Lung microvascular endothelial cell (primary cell): ENCODE measurements at regions not wholly inside any gene's neighbourhood (a gene's known extent, or its start where the extent isn't known, plus 50 kb on each side); places are given as distances from the start of the nearest gene placed in this dataset.
A peak's percentile ranks its signal among the peaks of the same experiment; 100 is the strongest.
"Not testable (repeated sequence)": the region's sequence is repeated elsewhere in the genome, so short reads cannot be mapped to it uniquely, and the experiment has no call there.

Experiments used
- DNase-seq, 2 donors: peaks; one replicate each; pipeline versions ENCODE4 v3.0.0 to v3.0.0-alpha.2; 2010; ENCODE audit warnings: low read depth in 2 of 2

DNA sequence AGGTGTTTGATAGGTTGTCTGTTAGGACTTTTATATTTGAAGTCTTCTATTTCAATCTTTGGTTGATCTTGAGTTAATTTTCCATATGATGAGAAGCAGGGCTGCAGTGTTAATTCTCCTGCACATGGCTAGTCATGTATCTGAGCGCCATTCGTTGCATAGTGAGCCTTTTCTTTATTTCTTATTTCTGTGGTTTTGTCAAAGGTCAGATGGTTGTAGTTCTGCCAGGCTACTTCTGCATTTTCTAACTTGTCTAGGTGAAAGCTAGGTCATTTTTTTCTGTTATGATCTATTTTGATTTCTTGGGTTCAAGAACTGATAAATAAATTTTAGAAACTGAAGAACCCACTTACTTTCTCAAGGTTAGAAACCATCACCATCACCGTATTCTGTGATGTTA, 56.7 kb downstream of the CCDC74A start:
- no peak for DNase-seq

- no peak for DNase-seq
Measured at GRCh38 chr2:131584940-131585339, 57.3 kb downstream of the CCDC74A start.

- peak in 1 of 2 donors; percentile 50 for DNase-seq
Measured at GRCh38 chr2:131588152-131588873, 60.6 kb downstream of the CCDC74A start.

- not testable (repeated sequence) for DNase-seq
Measured at GRCh38 chr2:131589126-131589525, 61.4 kb downstream of the CCDC74A start.

DNA sequence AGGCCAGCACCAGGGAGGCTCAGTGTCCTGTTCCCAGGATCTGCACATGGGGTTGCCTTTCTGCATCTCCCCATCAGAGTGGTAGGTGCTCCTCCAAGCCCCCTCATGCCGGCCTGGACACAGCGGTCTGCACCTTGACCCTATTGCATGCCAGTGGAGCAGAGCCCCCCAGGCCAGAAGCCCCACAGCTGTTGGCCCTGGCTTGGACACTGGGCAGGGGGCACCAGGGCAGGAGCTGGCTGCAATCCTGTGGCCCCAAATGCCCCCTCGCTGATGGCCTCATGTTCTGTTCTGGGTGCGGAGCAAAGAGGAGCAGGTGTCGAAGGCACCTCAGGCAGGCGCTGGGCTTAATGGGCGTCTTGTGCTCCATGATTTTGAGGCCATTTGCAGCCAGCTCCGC, 62.7 kb downstream of the CCDC74A start:
- DNase-seq = no peak

- no peak for DNase-seq
Measured at GRCh38 chr2:131590896-131591295, 63.2 kb downstream of the CCDC74A start.

DNA sequence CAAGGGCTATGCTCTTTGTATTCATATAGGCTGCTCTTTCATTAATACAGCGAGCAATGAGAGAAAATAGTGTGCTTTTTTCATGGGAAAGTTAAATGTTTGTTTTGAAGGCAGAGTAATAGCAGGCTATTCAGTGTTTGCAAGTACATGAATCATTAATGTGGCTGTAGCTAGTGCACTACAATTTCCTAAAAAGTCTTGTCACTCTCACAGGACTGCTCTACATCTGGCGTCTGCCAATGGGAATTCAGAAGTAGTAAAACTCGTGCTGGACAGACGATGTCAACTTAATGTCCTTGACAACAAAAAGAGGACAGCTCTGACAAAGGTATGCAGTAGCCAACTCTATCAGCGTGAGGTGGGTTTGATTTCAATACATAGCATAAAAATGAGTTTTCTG, 68.9 kb downstream of the CCDC74A start:
- DNase-seq = peak; percentile 75 to 84

GRCh38 chr2:131602444-131602843, 74.8 kb downstream of the CCDC74A start:
- DNase-seq = not testable (repeated sequence)

DNA sequence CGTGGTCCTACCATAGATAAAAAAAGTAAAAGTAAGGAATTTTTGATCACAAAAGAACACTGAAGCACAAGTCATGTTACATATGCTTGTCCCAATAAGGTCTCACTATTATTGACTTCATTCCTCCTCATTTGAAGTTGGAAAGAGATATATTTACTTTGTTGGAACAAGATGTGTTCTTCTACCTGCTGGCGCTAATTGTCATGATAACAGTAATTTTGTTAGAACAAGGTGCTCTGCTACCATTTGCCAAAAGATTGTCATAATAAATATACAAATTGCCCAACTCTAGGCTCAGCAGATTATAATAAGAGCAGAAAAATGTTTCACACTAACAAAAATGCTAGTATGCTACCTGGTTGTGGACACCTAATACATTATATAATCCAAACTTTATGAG, 77.0 kb downstream of the CCDC74A start:
- DNase-seq = not testable (repeated sequence)

GRCh38 chr2:131606366-131606765, 78.7 kb downstream of the CCDC74A start:
- DNase-seq = not testable (repeated sequence)

DNA sequence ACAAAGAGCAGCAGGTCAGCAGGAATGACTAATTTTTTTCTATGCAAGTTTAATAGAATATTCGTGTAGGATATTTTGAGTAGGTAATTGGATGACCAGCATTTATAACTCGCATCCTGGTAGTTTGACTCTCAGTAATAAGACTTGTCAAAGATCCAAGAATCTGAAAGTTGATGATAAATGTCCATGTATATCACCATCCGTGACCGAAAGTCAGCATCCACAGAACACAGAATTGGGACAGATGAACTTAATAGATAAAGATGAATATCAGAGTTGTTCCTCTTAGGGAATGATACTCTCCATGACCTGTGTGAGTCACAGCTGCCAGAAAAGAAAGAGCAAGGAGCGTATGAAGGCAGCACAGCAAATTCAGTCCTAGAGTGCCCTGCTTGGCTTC, 79.4 kb downstream of the CCDC74A start:
- DNase-seq = peak in 1 of 2 donors; percentile 71

GRCh38 chr2:131614539-131614938, 86.9 kb downstream of the CCDC74A start:
- not testable (repeated sequence) for DNase-seq

GRCh38 chr2:131618320-131618719, 90.6 kb downstream of the CCDC74A start:
- DNase-seq = not testable (repeated sequence)

DNA sequence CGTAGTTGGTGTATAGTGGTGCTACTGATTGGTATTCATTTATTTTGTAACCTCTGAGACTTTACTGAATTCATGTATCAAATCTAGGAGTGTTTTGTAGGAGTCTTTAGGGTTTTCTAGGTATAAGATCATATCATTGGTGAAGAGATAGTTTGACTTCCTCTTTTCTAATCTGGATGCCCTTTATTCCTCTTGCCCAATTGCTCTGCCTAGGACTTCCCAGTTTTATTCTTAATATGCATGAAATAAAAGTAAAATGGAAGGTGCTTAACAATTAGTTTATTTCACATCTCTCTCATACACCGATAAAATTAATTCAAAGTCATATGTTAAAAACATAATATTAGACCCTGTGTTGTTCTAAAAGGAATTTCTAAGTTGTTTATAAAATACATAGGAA, 95.2 kb downstream of the CCDC74A start:
- DNase-seq = not testable (repeated sequence)

GRCh38 chr2:131626011-131626410, 98.3 kb downstream of the CCDC74A start:
- DNase-seq = not testable (repeated sequence)

DNA sequence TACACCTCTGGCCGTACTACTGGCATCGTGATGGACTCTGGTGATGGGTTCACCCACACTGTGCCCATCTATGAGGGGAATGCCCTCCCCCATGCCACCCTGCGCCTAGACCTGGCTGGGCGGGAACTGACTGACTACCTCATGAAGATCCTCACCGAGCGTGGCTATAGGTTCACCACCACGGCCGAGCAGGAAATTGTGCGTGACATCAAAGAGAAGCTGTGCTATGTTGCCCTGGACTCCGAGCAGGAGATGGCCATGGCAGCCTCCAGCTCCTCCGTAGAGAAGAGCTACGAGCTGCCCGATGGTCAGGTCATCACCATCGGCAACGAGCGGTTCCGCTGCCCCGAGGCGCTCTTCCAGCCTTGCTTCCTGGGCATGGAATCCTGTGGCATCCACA, 98.9 kb downstream of the CCDC74A start:
- DNase-seq = not testable (repeated sequence)

GRCh38 chr2:131627777-131628176, 100.1 kb downstream of the CCDC74A start:
- DNase-seq = peak in 1 of 2 donors; percentile 27

GRCh38 chr2:131631648-131632047, 104.0 kb downstream of the CCDC74A start:
- DNase-seq = not testable (repeated sequence)

DNA sequence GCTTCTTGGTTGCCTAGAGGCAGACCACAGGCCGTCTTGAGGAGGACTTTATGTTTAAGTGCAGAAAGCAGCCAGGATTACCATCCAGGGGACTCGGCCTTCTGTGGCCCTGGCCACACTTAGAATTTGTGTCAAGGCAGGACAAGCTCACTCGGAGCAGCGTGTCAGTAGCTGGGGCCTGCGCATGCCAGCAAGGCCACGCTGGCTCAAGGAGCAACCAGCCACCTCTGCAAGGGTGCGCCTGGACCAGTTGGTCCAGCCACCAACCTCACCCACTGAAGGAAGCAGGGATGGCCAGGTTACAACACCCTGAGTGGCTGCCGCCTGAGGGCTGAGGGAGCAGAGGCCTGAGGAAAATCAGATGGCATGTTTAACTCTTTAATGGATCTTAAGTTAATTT, 105.7 kb downstream of the CCDC74A start:
- not testable (repeated sequence) for DNase-seq

DNA sequence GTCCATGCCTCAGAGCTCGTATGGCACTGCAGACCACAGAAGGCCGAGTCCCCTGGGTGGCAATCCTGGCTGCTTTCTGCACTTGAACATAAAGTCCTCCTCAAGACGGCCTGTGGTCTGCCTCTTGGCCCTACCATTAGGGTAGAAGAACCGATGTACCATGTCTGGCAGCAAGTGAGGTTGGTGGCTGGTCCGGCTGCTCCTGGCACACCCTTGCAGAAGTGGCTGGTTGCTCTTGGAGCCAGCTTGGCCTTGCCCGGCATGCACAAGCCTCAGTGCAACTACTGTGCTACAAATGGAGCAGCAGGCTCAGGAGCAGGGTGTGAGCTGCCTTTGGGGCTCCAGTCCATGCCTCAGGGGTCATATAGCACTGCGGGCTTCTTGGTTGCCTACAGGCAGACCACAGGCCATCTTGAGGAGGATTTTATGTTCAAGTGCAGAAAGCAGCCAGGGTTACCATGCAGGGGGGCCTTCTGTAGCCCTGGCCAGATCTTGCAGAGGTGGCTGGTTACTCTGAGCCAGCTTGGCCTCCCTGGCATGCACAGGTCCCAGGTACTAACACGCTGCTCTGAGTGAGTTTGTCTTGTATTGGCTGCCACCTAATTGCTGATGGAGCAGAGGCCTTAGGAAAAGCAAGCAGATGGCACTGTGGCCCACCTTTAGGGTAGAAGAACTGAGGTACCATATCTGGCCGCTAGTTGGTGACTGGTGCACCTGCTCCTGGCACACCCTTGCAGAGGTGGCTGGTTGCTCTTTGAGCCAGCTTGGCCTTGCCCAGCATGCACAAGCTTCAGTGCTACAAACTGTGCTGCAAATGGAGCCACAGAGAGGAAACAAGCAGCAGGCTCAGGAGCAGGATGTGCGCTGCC, 106.4 kb downstream of the CCDC74A start:
- not testable (repeated sequence) for DNase-seq

GRCh38 chr2:131635611-131636010, 107.9 kb downstream of the CCDC74A start:
- DNase-seq = no peak

DNA sequence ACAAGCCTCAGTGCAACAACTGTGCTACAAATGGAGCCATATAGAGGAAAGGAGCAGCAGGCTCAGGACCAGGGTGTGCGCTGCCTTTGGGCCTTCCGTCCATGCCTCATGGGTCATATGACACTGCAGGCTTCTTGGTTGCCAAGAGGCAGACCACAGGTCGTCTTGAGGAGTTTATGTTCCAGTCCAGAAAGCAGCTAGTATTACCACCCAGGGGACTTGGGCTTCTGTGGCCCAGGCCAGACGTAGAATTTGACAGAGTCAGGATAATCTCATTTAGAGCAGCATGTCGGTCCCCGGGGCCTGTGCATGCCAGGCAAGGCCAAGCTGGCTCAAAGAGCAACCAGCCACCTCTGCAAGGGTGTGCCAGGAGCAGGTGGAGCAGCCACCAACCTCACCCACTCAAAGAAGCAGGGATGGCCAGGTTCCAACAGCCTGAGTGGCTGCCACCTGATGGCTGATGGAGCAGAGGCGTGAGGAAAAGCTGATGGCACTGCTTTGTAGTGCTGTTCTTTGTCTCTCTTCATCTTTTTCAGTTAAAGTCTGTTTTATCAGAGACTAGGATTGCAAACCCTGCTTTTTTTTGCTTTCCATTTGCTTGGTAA, 109.1 kb downstream of the CCDC74A start:
- DNase-seq = not testable (repeated sequence)
